NT2/D1 (cell line): ENCODE measurements at regions not wholly inside any gene's neighbourhood (a gene's known extent, or its start where the extent isn't known, plus 50 kb on each side); places are given as distances from the start of the nearest gene placed in this dataset.

Source experiments
- DNase-seq: peaks from one replicate; pipeline ENCODE4 v3.0.0-alpha.2; 2011; ENCODE audit warnings: low read depth, low spot score
- H3K27me3 ChIP-seq: 2 replicates; pipeline ENCODE4 v1.6.0; 2011; ENCODE audit warnings: mild to moderate bottlenecking; ENCODE audit not compliant: insufficient read length, insufficient read depth
- H3K36me3 ChIP-seq: 2 replicates; pipeline ENCODE4 v1.6.1; 2011; ENCODE audit warnings: mild to moderate bottlenecking, low read length, mixed read lengths; ENCODE audit not compliant: insufficient read depth, insufficient read length
- H3K4me1 ChIP-seq: 2 replicates; pipeline ENCODE4 v1.5.1; 2011; ENCODE audit not compliant: insufficient read depth, insufficient read length
- H3K4me3 ChIP-seq: 2 replicates; pipeline ENCODE4 v1.5.1; 2011; ENCODE audit warnings: low read depth; ENCODE audit not compliant: insufficient read length
- H3K9ac ChIP-seq: 2 replicates; pipeline ENCODE4 v1.6.0; 2011; ENCODE audit warnings: low read depth; ENCODE audit not compliant: insufficient read length
- H3K9me3 ChIP-seq: 2 replicates; pipeline ENCODE4 v1.5.1; 2011; ENCODE audit warnings: mild to moderate bottlenecking, low read length; ENCODE audit not compliant: insufficient read depth
- SUZ12 ChIP-seq: IDR thresholded peaks from 2 replicates; pipeline ENCODE4 v1.6.1; 2011; ENCODE audit not compliant: insufficient read length, insufficient read depth; ENCODE audit errors: extremely low read depth
- YY1 ChIP-seq: IDR thresholded peaks from 2 replicates; pipeline ENCODE4 v1.6.1; 2011; ENCODE audit not compliant: insufficient read length, insufficient read depth
- ZNF274 ChIP-seq: IDR thresholded peaks from 2 replicates; pipeline ENCODE4 v1.6.1; 2011; ENCODE audit warnings: mild to moderate bottlenecking, low read depth, low read length

GRCh38 chr1:239237912-239238311 lies 148.5 kb upstream of the CHRM3 start:
- Histone ChIP-seq H3K36me3 (no peaks in the 10 kb centered on the region), H3K27me3 (no peaks in the 10 kb centered on the region), H3K4me3 (no peak overlapping the region), H3K9ac (no peak overlapping the region), H3K9me3 (no peaks in the 10 kb centered on the region), H3K4me1 (no peaks in the 10 kb centered on the region)
- DNase-seq = peak; percentile 22
- TF ChIP-seq SUZ12 = no peak
- TF ChIP-seq ZNF274 = no peak
- no peak for TF ChIP-seq YY1

GRCh38 chr1:239233626-239234025 lies 152.7 kb upstream of the CHRM3 start:
- Histone ChIP-seq H3K9ac (no peak overlapping the region), H3K4me3 (no peak overlapping the region), H3K36me3 (no peaks in the 10 kb centered on the region), H3K9me3 (no peaks in the 10 kb centered on the region), H3K4me1 (no peaks in the 10 kb centered on the region), H3K27me3 (no peaks in the 10 kb centered on the region)
- TF ChIP-seq SUZ12 (no peak), YY1 (no peak), ZNF274 (no peak)
- DNase-seq = no peak

GRCh38 chr1:239232921-239233320 lies 153.4 kb upstream of the CHRM3 start:
- no peaks in the 10 kb centered on the region for H3K4me1 ChIP-seq
- H3K27me3 ChIP-seq = no peaks in the 10 kb centered on the region
- no peaks in the 10 kb centered on the region for H3K36me3 ChIP-seq
- H3K9me3 ChIP-seq = no peaks in the 10 kb centered on the region
- DNase-seq = no peak
- no peak for TF ChIP-seq ZNF274
- TF ChIP-seq YY1 = no peak
- no peak for TF ChIP-seq SUZ12
- H3K4me3 ChIP-seq = no peak overlapping the region
- H3K9ac ChIP-seq = no peak overlapping the region

GRCh38 chr1:239228451-239228850 lies 157.9 kb upstream of the CHRM3 start:
- H3K9ac ChIP-seq = no peak overlapping the region
- TF ChIP-seq YY1 = no peak
- no peak for TF ChIP-seq SUZ12
- no peak for TF ChIP-seq ZNF274
- no peaks in the 10 kb centered on the region for H3K36me3 ChIP-seq
- H3K4me3 ChIP-seq = no peak overlapping the region
- H3K9me3 ChIP-seq = peaks cover 11% of the 10 kb centered on the region; the same call in 1 of the 2 replicates
- no peaks in the 10 kb centered on the region for H3K27me3 ChIP-seq
- DNase-seq = no peak
- H3K4me1 ChIP-seq = no peaks in the 10 kb centered on the region

GRCh38 chr1:239225396-239225795 lies 161.0 kb upstream of the CHRM3 start:
- Histone ChIP-seq H3K36me3 (no peaks in the 10 kb centered on the region), H3K4me3 (no peak overlapping the region), H3K9me3 (peaks cover 20% of the 10 kb centered on the region; the same call in 1 of the 2 replicates), H3K4me1 (no peaks in the 10 kb centered on the region), H3K27me3 (no peaks in the 10 kb centered on the region), H3K9ac (no peak overlapping the region)
- TF ChIP-seq ZNF274 (no peak), SUZ12 (no peak)
- no peak for DNase-seq

GRCh38 chr1:239224100-239224499 lies 162.3 kb upstream of the CHRM3 start:
- DNase-seq = no peak
- Histone ChIP-seq H3K27me3 (no peaks in the 10 kb centered on the region), H3K4me1 (no peaks in the 10 kb centered on the region), H3K4me3 (no peak overlapping the region), H3K36me3 (no peaks in the 10 kb centered on the region), H3K9me3 (peaks cover 20% of the 10 kb centered on the region; the same call in 1 of the 2 replicates), H3K9ac (no peak overlapping the region)
- TF ChIP-seq ZNF274 = no peak
- no peak for TF ChIP-seq SUZ12
- no peak for TF ChIP-seq YY1

- no peaks in the 10 kb centered on the region for H3K36me3 ChIP-seq
- no peak for DNase-seq
- peaks cover 20% of the 10 kb centered on the region; the same call in 1 of the 2 replicates for H3K9me3 ChIP-seq
- H3K4me1 ChIP-seq = no peaks in the 10 kb centered on the region
- no peak for TF ChIP-seq SUZ12
- TF ChIP-seq ZNF274 = no peak
- H3K9ac ChIP-seq = no peak overlapping the region
- no peaks in the 10 kb centered on the region for H3K27me3 ChIP-seq
- H3K4me3 ChIP-seq = no peak overlapping the region
Observed at GRCh38 chr1:239222999-239223398, 163.4 kb upstream of the CHRM3 start.

- no peak overlapping the region for H3K9ac ChIP-seq
- H3K4me1 ChIP-seq = no peaks in the 10 kb centered on the region
- no peaks in the 10 kb centered on the region for H3K27me3 ChIP-seq
- TF ChIP-seq SUZ12 (no peak), YY1 (no peak), ZNF274 (no peak)
- no peaks in the 10 kb centered on the region for H3K36me3 ChIP-seq
- no peak overlapping the region for H3K4me3 ChIP-seq
- no peak for DNase-seq
- H3K9me3 ChIP-seq = peaks cover 20% of the 10 kb centered on the region; the same call in 1 of the 2 replicates
Observed at GRCh38 chr1:239221656-239222055, 164.7 kb upstream of the CHRM3 start.
